A673 (cell line): ENCODE measurements at regions not wholly inside any gene's neighbourhood (a gene's known extent, or its start where the extent isn't known, plus 50 kb on each side); places are given as distances from the start of the nearest gene placed in this dataset.

ENCODE experiments used
- BruUV-seq: library from RNA; stranded (reverse); fragments of 400-500 nt; replicated peaks from 2 replicates; lab custom pipeline; 2021; lab: Mats Ljungman, UMichigan
- CTCF ChIA-PET: fragments of 300-600 bp; sonication (Branson Sonifier 250); formaldehyde crosslinking; loops from one replicate; lab custom pipeline; 2022; ENCODE audit warnings: antibody characterized with exemption; lab: Charles Lee
- POLR2A ChIA-PET: fragments of 300-600 bp; sonication (Branson Sonifier 250); formaldehyde crosslinking; loops from one replicate; lab custom pipeline; 2022; ENCODE audit warnings: antibody characterized with exemption; ENCODE audit not compliant: low non-redundant PET; lab: Charles Lee
- DNase-seq: peaks from one replicate; pipeline ENCODE4 v3.0.0-alpha.2; 2015; ENCODE audit warnings: low spot score
- H3K27ac ChIP-seq: fragments of 200-600 bp; sonication (generic); 2 replicates; pipeline ENCODE4 v1.5.1; 2016; ENCODE audit warnings: mixed run types, low read depth, mild to moderate bottlenecking, mixed read lengths, antibody characterized with exemption, low read length; ENCODE audit not compliant: poor library complexity, severe bottlenecking
- H3K27me3 ChIP-seq: fragments of 200-600 bp; sonication (generic); replicated peaks from 2 replicates; pipeline ENCODE4 v1.6.1; 2017; ENCODE audit warnings: mixed run types, low read depth, mild to moderate bottlenecking, mixed read lengths, antibody characterized with exemption, low read length; ENCODE audit not compliant: insufficient read depth, poor library complexity
- H3K36me3 ChIP-seq: fragments of 200-600 bp; sonication (generic); 2 replicates; pipeline ENCODE4 v1.6.1; 2016; ENCODE audit warnings: mixed run types, mild to moderate bottlenecking, mixed read lengths, antibody characterized with exemption, low read length; ENCODE audit not compliant: insufficient read depth, poor library complexity, severe bottlenecking
- H3K4me1 ChIP-seq: fragments of 200-600 bp; sonication (generic); 2 replicates; pipeline ENCODE4 v1.6.1; 2017; ENCODE audit warnings: mixed run types, mild to moderate bottlenecking, mixed read lengths, antibody characterized with exemption, low read length; ENCODE audit not compliant: insufficient read depth, poor library complexity, severe bottlenecking
- H3K4me3 ChIP-seq: fragments of 200-600 bp; sonication (generic); 2 replicates; pipeline ENCODE4 v1.5.1; 2016; ENCODE audit warnings: low read depth, mixed run types, mild to moderate bottlenecking, mixed read lengths, low read length; ENCODE audit not compliant: poor library complexity, severe bottlenecking
- H3K9me3 ChIP-seq: fragments of 200-600 bp; sonication (generic); 2 replicates; pipeline ENCODE4 v1.6.1; 2016; ENCODE audit warnings: mixed run types, low read depth, mild to moderate bottlenecking, mixed read lengths, antibody characterized with exemption, low read length; ENCODE audit not compliant: poor library complexity, severe bottlenecking
- EZH2 ChIP-seq: fragments of 200-600 bp; sonication (generic); IDR thresholded peaks from 2 replicates; pipeline ENCODE4 v1.6.1; 2017; ENCODE audit warnings: borderline replicate concordance, low read depth, mild to moderate bottlenecking, mixed read lengths, antibody characterized with exemption, low read length; ENCODE audit not compliant: poor library complexity, severe bottlenecking
- intact Hi-C: fragments of 100-400 bp; cut with micrococcal nuclease; formaldehyde crosslinking; loops from one replicate; pipeline ENCODE4 v1.10.0; 2022; ENCODE audit not compliant: unreplicated experiment
- TF ChIP-seq, protein P1 (sequence below): fragments of 300-800, 200-600 bp; sonication (generic); conservative IDR thresholded peaks from 2 replicates; pipeline ENCODE4 v1.5.1; 2017; ENCODE audit warnings: low read depth, mild to moderate bottlenecking, antibody characterized with exemption, low read length, moderate library complexity, mixed read lengths

DNA sequence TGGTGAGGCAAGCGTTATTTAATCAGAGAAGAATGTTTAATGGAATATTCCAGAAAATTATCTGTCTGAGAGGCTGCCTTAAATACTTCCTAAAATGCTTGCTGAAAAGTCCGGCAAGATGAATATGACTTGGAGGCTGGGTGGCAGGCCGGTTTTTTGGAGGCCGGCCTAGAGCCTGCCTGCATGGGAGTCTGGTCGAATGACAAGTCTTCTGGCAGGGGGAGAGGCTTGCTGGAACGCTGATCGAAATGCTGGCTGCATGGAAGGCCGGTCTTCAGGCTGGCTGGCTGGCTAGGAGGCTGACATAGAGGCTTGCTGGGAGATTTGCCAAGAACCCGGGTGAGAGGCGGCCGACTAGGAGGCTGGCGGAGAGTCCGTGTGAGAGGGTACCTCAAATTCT, 135.7 kb downstream of the OR13A1 start:
- no TSS peak for BruUV-seq
- Histone ChIP-seq H3K9me3 (no peaks in the 10 kb centered on the region), H3K36me3 (no peaks in the 10 kb centered on the region), H3K27me3 (no peaks in the 10 kb centered on the region), H3K4me3 (no peak overlapping the region), H3K4me1 (no peaks in the 10 kb centered on the region), H3K27ac (no peak overlapping the region)
- ChIA-PET CTCF (no interaction called here), POLR2A (no interaction called here)
- TF ChIP-seq, protein P1, sequence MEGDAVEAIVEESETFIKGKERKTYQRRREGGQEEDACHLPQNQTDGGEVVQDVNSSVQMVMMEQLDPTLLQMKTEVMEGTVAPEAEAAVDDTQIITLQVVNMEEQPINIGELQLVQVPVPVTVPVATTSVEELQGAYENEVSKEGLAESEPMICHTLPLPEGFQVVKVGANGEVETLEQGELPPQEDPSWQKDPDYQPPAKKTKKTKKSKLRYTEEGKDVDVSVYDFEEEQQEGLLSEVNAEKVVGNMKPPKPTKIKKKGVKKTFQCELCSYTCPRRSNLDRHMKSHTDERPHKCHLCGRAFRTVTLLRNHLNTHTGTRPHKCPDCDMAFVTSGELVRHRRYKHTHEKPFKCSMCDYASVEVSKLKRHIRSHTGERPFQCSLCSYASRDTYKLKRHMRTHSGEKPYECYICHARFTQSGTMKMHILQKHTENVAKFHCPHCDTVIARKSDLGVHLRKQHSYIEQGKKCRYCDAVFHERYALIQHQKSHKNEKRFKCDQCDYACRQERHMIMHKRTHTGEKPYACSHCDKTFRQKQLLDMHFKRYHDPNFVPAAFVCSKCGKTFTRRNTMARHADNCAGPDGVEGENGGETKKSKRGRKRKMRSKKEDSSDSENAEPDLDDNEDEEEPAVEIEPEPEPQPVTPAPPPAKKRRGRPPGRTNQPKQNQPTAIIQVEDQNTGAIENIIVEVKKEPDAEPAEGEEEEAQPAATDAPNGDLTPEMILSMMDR = no peak
- intact Hi-C loops = no loop called here
- DNase-seq = no peak

DNA sequence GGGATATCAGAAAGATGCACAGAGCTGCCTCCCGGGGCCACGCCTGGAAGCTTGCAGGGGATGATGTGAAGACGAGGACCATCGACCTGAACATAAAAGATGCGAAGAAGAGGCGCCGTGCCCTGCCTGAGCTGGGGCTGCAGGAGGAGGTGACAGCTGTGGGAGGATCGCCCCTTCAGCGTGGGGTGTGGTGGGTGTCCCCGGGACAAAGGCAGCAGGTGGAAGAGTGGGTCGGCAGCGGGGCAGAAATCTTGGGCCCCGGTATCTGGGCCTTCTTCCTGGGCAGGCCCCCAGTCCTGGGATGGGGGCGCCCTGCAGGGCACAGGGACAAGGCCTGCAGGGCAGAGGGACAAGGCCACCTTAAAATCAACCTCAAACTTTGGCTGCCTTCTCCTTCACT, 134.9 kb downstream of the OR13A1 start:
- BruUV-seq = no TSS peak
- ChIA-PET CTCF (no interaction called here), POLR2A (no interaction called here)
- intact Hi-C loops = no loop called here
- no peaks in the 10 kb centered on the region for H3K4me1 ChIP-seq
- TF ChIP-seq, protein P1 = no peak
- TF ChIP-seq EZH2 = no peak
- no peak for DNase-seq
- H3K27me3 ChIP-seq = no peaks in the 10 kb centered on the region
- no peaks in the 10 kb centered on the region for H3K9me3 ChIP-seq
- no peak overlapping the region for H3K4me3 ChIP-seq
- no peaks in the 10 kb centered on the region for H3K36me3 ChIP-seq
- no peak overlapping the region for H3K27ac ChIP-seq

DNA sequence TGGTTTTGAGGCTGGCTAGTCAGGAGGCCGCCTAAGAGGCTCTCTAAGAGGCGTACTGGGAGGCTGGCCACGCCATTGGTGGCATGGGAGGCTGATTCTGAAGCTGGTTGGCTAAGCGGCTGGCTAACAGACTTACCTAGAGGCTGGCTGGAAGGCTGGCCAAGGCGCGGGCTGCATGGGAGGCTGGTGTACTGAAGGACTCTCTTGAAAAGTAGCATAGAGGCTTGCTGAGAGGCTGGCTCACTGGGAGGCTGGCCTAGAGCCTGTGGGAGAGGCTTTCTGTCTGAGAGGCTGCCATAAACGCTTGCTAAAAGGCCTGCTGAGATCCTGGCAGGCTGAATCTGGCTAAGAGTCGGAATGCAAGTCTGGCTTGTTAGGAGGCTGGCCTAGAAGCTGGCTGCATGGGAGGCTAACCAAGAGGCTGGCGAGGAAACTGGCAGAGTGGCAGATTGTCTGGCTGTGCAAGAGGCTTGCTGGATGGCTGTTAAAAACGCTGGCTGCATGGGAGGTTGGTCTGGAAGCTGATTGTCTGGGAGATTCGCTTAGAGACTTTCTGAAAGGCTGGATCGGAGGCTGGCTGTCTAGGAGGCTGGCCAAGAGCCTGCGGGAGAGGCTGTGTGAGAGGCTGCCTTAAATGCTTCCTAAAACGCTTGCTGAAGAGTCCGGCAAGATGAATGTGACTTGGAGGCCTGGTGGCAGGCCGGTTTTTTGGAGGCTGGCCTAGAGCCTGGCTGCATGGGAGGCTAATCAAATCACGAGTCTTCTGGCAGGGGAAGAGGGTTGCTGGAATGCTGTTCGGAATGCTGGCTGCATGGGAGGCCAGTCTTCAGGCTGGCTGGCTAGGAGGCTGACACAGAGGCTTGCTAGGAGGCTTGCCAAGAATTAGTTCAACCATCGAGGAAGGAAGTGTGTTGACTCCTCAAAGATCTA, 134.2 kb downstream of the OR13A1 start:
- ChIA-PET CTCF (no interaction called here), POLR2A (no interaction called here)
- intact Hi-C loops = no loop called here

More for the DNA sequence above, 134.2 kb downstream of the OR13A1 start:
- no peaks in the 10 kb centered on the region for H3K36me3 ChIP-seq
- no peaks in the 10 kb centered on the region for H3K9me3 ChIP-seq
- no peak overlapping the region for H3K27ac ChIP-seq
- no peaks in the 10 kb centered on the region for H3K27me3 ChIP-seq
- no peak overlapping the region for H3K4me3 ChIP-seq
- TF ChIP-seq, protein P1 = no peak
- no peak for TF ChIP-seq EZH2
- no peaks in the 10 kb centered on the region for H3K4me1 ChIP-seq
- no TSS peak for BruUV-seq
- no peak for DNase-seq
